Nephron progenitor cell (in vitro differentiated cells): ENCODE measurements at regions not wholly inside any gene's neighbourhood (a gene's known extent, or its start where the extent isn't known, plus 50 kb on each side); places are given as distances from the start of the nearest gene placed in this dataset.

Source experiments
- DNase-seq: peaks from one replicate; pipeline ENCODE4 v3.0.0; 2021
- H3K27ac Mint-ChIP-seq: 2 replicates; pipeline ENCODE4 v1.8.0; 2021; ENCODE audit warnings: mild to moderate bottlenecking, moderate library complexity, mixed read lengths
- H3K27me3 Mint-ChIP-seq: 2 replicates; pipeline ENCODE4 v1.8.0; 2021; ENCODE audit warnings: mild to moderate bottlenecking, low read depth, mixed read lengths; ENCODE audit not compliant: poor library complexity
- H3K36me3 Mint-ChIP-seq: 2 replicates; pipeline ENCODE4 v1.8.0; 2021; ENCODE audit warnings: low read depth, mixed read lengths
- H3K4me1 Mint-ChIP-seq: 2 replicates; pipeline ENCODE4 v1.8.0; 2021; ENCODE audit warnings: mixed read lengths
- H3K4me3 Mint-ChIP-seq: 2 replicates; pipeline ENCODE4 v1.8.0; 2021; ENCODE audit warnings: mild to moderate bottlenecking, moderate library complexity, mixed read lengths
- H3K9me3 Mint-ChIP-seq: 2 replicates; pipeline ENCODE4 v1.8.0; 2021; ENCODE audit warnings: mild to moderate bottlenecking, moderate library complexity, mixed read lengths
- CTCF ChIP-seq: fragments of 200-600 bp; sonication (generic); IDR thresholded peaks from 2 replicates; pipeline ENCODE4 v1.5.0; 2021; ENCODE audit warnings: antibody characterized with exemption

- peaks cover 34% of the 10 kb centered on the region for H3K27me3 Mint-ChIP-seq
- peaks cover 3% of the 10 kb centered on the region for H3K4me1 Mint-ChIP-seq
- TF ChIP-seq CTCF = no peak
- H3K36me3 Mint-ChIP-seq = no peaks in the 10 kb centered on the region
- H3K4me3 Mint-ChIP-seq = no peak overlapping the region
- H3K27ac Mint-ChIP-seq = no peak overlapping the region
- H3K9me3 Mint-ChIP-seq = peaks cover 23% of the 10 kb centered on the region
- DNase-seq = no peak
Measured at GRCh38 chr2:240219208-240219890, 78.9 kb upstream of the OTOS start.

- Mint-ChIP-seq H3K27ac (no peak overlapping the region), H3K27me3 (peaks cover 35% of the 10 kb centered on the region), H3K4me3 (no peak overlapping the region), H3K9me3 (peaks cover 23% of the 10 kb centered on the region), H3K4me1 (no peaks in the 10 kb centered on the region), H3K36me3 (no peaks in the 10 kb centered on the region)
- no peak for DNase-seq
- no peak for TF ChIP-seq CTCF
Measured at GRCh38 chr2:240220371-240220770, 79.9 kb upstream of the OTOS start.

- no peak for DNase-seq
- H3K36me3 Mint-ChIP-seq = peaks cover 4% of the 10 kb centered on the region
- no peaks in the 10 kb centered on the region for H3K4me1 Mint-ChIP-seq
- no peak overlapping the region for H3K27ac Mint-ChIP-seq
- peaks cover 37% of the 10 kb centered on the region for H3K9me3 Mint-ChIP-seq
- TF ChIP-seq CTCF = no peak
- H3K4me3 Mint-ChIP-seq = no peak overlapping the region
- H3K27me3 Mint-ChIP-seq = peaks cover 32% of the 10 kb centered on the region
Measured at GRCh38 chr2:240223631-240224030, 83.2 kb upstream of the OTOS start.

GRCh38 chr2:240224676-240225075 lies 84.2 kb upstream of the OTOS start:
- Mint-ChIP-seq H3K27me3 (peaks cover 27% of the 10 kb centered on the region), H3K4me1 (no peaks in the 10 kb centered on the region), H3K9me3 (peaks cover 48% of the 10 kb centered on the region), H3K36me3 (peaks cover 4% of the 10 kb centered on the region), H3K27ac (no peak overlapping the region), H3K4me3 (no peak overlapping the region)
- no peak for DNase-seq
- no peak for TF ChIP-seq CTCF

- peaks cover 4% of the 10 kb centered on the region for H3K4me1 Mint-ChIP-seq
- no peak for TF ChIP-seq CTCF
- H3K9me3 Mint-ChIP-seq = peaks cover 52% of the 10 kb centered on the region
- peaks cover 23% of the 10 kb centered on the region for H3K27me3 Mint-ChIP-seq
- H3K27ac Mint-ChIP-seq = no peak overlapping the region
- H3K36me3 Mint-ChIP-seq = peaks cover 4% of the 10 kb centered on the region
- no peak overlapping the region for H3K4me3 Mint-ChIP-seq
- DNase-seq = no peak
Measured at GRCh38 chr2:240225131-240225530, 84.7 kb upstream of the OTOS start.
